Nephron (organoid): ENCODE measurements at regions not wholly inside any gene's neighbourhood (a gene's known extent, or its start where the extent isn't known, plus 50 kb on each side); places are given as distances from the start of the nearest gene placed in this dataset.
A peak's percentile ranks its signal among the peaks of the same experiment; 100 is the strongest.

ENCODE experiments used
- H3K27ac Mint-ChIP-seq, 3 experiments: 2 replicates each; pipeline ENCODE4 v1.8.0; 2020; ENCODE audit warnings: mixed read lengths in 3 of 3, mild to moderate bottlenecking in 2 of 3, moderate library complexity in 1 of 3
- H3K27me3 Mint-ChIP-seq: 2 replicates; pipeline ENCODE4 v1.8.0; 2021; ENCODE audit warnings: low read depth, mild to moderate bottlenecking, moderate library complexity, mixed read lengths
- H3K36me3 Mint-ChIP-seq: 2 replicates; pipeline ENCODE4 v1.8.0; 2020; ENCODE audit warnings: low read depth, mixed read lengths
- H3K4me1 Mint-ChIP-seq: 2 replicates; pipeline ENCODE4 v1.8.0; 2020; ENCODE audit warnings: mixed read lengths
- H3K4me3 Mint-ChIP-seq, 3 experiments: 2 replicates each; pipeline ENCODE4 v1.8.0; 2020; ENCODE audit warnings: mild to moderate bottlenecking in 3 of 3, mixed read lengths in 3 of 3, moderate library complexity in 2 of 3
- H3K9me3 Mint-ChIP-seq: 2 replicates; pipeline ENCODE4 v1.8.0; 2020; ENCODE audit warnings: mixed read lengths
- CTCF ChIP-seq, 3 experiments: fragments of 200-600 bp; sonication (generic); IDR thresholded peaks; one replicate each; pipeline ENCODE4 v1.5.0; 2021; ENCODE audit warnings: antibody characterized with exemption in 3 of 3; ENCODE audit not compliant: unreplicated experiment in 3 of 3

DNA sequence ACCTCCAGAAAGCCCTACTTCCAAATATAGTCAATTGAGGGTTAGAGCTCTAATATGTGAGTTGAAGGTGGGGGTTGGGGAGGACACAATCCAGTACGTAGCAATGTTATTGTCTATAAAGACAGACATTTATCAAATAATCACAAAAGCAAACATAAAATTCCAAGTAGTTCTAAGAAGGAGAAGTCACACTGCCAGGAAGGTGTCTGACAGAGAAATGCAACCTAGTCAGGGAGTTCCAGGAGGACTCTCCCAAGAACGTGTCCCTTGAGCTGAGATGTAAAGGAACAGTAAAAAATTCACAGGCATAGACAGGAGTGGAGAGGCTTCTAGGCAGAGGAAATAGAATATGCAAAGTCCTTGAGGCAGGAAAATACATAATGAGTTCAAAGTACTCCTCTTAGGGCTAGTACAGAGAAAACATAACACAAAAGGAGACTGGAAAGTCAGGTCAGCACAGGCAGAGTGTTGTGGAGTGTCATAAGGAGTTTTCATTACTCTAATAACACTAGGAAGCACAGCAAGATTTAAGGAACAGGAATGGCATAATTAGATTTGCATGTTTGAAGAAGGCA is 277.6 kb upstream of the STT3B start:
- H3K9me3 Mint-ChIP-seq: peaks cover 8% of the 10 kb centered on the region
- no peaks in the 10 kb centered on the region for H3K36me3 Mint-ChIP-seq
- no peaks in the 10 kb centered on the region for H3K4me1 Mint-ChIP-seq
- peak overlapping the region in 2 of 3 experiments; percentile 24 to 57 for H3K27ac Mint-ChIP-seq
- H3K27me3 Mint-ChIP-seq: no peaks in the 10 kb centered on the region
- no peak for TF ChIP-seq CTCF (IDR thresholded peaks at IDR 0.05; ENCODE audit: unreplicated experiment in 3 of 3)
- no peak overlapping the region for H3K4me3 Mint-ChIP-seq

- no peak for TF ChIP-seq CTCF (IDR thresholded peaks at IDR 0.05; ENCODE audit: unreplicated experiment in 3 of 3)
- no peak overlapping the region for H3K4me3 Mint-ChIP-seq
- no peaks in the 10 kb centered on the region for H3K4me1 Mint-ChIP-seq
- no peak overlapping the region for H3K27ac Mint-ChIP-seq
- no peaks in the 10 kb centered on the region for H3K36me3 Mint-ChIP-seq
- H3K27me3 Mint-ChIP-seq: no peaks in the 10 kb centered on the region
- peaks cover 6% of the 10 kb centered on the region for H3K9me3 Mint-ChIP-seq
Observed at GRCh38 chr3:31262201-31262600, 270.5 kb upstream of the STT3B start.

- Mint-ChIP-seq H3K4me1 (no peaks in the 10 kb centered on the region), H3K36me3 (no peaks in the 10 kb centered on the region), H3K27me3 (no peaks in the 10 kb centered on the region), H3K9me3 (peaks cover 6% of the 10 kb centered on the region), H3K27ac (no peak overlapping the region), H3K4me3 (no peak overlapping the region)
- TF ChIP-seq CTCF (IDR thresholded peaks at IDR 0.05; ENCODE audit: unreplicated experiment in 3 of 3): no peak
Observed at GRCh38 chr3:31263897-31264296, 268.8 kb upstream of the STT3B start.

DNA sequence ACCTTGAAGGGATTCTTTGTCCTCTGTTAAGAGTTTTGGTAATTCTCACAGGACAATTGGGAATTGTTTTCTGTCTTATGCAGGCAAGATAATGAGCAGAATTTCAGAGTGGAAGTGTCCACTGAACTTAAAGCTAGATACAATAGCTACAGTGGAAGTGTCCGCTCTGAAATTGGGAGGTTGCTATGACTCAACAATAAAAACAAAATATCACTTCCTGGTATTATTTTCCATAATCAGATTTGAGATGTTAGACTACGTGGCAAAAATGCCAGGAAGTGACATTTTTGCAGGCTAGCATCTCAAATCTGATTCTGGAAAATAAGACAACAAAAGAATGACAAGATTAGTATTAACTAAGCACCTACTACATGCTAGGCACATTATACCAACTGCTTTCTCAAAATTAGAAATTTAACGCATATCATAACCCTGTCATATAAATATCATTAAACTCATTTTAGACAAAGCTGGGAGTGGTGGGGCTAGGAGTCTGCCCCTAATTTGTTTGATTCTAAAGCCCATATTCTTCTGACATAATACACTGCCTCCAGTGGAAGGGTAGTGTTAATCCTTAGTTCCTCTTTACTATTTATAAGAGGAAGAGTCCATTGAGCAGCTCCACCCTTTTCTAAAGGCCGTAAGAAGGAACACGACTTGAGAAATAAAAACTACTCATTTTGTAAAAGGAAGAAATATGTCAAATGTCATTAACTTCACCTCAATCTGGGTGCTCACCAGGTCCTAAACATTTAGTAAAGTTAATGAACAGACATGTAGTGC is 266.9 kb upstream of the STT3B start:
- Mint-ChIP-seq H3K4me1 (no peaks in the 10 kb centered on the region), H3K36me3 (no peaks in the 10 kb centered on the region), H3K9me3 (no peaks in the 10 kb centered on the region), H3K4me3 (no peak overlapping the region), H3K27me3 (no peaks in the 10 kb centered on the region), H3K27ac (no peak overlapping the region)
- TF ChIP-seq CTCF (IDR thresholded peaks at IDR 0.05; ENCODE audit: unreplicated experiment in 3 of 3): no peak

DNA sequence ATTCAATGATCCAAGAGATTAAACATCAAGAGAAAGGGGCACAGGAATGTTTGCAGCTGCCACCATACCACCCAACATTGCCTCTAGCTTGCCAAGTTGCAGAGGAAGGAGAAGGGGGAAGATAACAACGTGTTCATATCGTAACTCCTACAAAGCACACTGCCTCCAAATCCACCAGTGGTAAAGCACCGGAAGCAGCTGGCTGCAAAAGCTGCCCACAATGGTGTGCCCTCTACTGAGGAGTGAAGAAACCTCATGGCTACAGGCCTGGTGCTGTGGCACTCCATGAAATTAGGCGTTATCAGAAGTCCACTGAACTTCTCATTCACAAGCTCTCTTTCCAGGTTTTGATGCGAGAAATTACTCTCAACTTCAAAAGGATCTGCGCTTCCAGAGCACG is 263.9 kb upstream of the STT3B start:
- Mint-ChIP-seq H3K27me3 (no peaks in the 10 kb centered on the region), H3K36me3 (no peaks in the 10 kb centered on the region), H3K9me3 (no peaks in the 10 kb centered on the region), H3K4me1 (no peaks in the 10 kb centered on the region), H3K4me3 (no peak overlapping the region), H3K27ac (no peak overlapping the region)
- no peak for TF ChIP-seq CTCF (IDR thresholded peaks at IDR 0.05; ENCODE audit: unreplicated experiment in 3 of 3)

- no peak overlapping the region for H3K27ac Mint-ChIP-seq
- H3K9me3 Mint-ChIP-seq: no peaks in the 10 kb centered on the region
- H3K4me3 Mint-ChIP-seq: no peak overlapping the region
- no peak for TF ChIP-seq CTCF (IDR thresholded peaks at IDR 0.05; ENCODE audit: unreplicated experiment in 3 of 3)
- H3K4me1 Mint-ChIP-seq: no peaks in the 10 kb centered on the region
- no peaks in the 10 kb centered on the region for H3K36me3 Mint-ChIP-seq
- no peaks in the 10 kb centered on the region for H3K27me3 Mint-ChIP-seq
Observed at GRCh38 chr3:31270010-31270409, 262.7 kb upstream of the STT3B start.
